Type B pancreatic cell (in vitro differentiated cells): ENCODE measurements at regions not wholly inside any gene's neighbourhood (a gene's known extent, or its start where the extent isn't known, plus 50 kb on each side); places are given as distances from the start of the nearest gene placed in this dataset.

Source experiments
- DNase-seq: peaks from one replicate; pipeline ENCODE4 v3.0.0; 2021; ENCODE audit warnings: mixed read lengths; ENCODE audit not compliant: unreplicated experiment; ENCODE audit errors: extremely low spot score
- H3K27ac Mint-ChIP-seq: 2 replicates; pipeline ENCODE4 v1.8.0; 2021; ENCODE audit warnings: mild to moderate bottlenecking, mixed read lengths
- H3K27me3 Mint-ChIP-seq: 2 replicates; pipeline ENCODE4 v1.8.0; 2021; ENCODE audit warnings: mixed read lengths
- H3K36me3 Mint-ChIP-seq: 2 replicates; pipeline ENCODE4 v1.8.0; 2021; ENCODE audit warnings: mixed read lengths
- H3K4me1 Mint-ChIP-seq: one replicate; pipeline ENCODE4 v1.8.0; 2021; ENCODE audit warnings: mixed read lengths; ENCODE audit not compliant: unreplicated experiment
- H3K4me3 Mint-ChIP-seq: 2 replicates; pipeline ENCODE4 v1.8.0; 2021; ENCODE audit warnings: mild to moderate bottlenecking, mixed read lengths
- H3K9me3 Mint-ChIP-seq: 2 replicates; pipeline ENCODE4 v1.8.0; 2021; ENCODE audit warnings: mixed read lengths
- TF ChIP-seq, protein P1 (sequence below): fragments of 200-600 bp; sonication (generic); conservative IDR thresholded peaks from 2 replicates; pipeline ENCODE4 v1.5.0; 2021; ENCODE audit warnings: antibody characterized with exemption, mild to moderate bottlenecking

DNA sequence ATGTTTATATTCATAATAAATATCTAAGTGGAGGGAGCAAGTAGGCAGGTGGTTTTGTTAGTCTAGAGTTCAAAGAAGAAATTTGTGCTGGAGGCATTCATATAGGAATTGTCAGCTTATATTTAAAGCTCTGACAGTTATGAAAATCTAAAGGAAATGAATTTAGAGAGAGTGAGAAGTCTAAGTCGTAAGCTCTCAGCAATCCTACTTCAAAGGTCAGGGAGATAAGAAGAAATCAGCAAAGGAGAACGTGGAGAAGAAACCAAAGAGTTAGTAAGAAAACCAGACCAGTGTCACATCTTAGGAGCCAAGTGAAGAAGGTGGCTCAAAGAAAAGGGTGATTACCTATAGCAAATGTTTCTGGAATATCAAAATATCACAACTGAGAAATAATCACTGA lies 241.8 kb downstream of the FSCB start:
- TF ChIP-seq, protein P1, sequence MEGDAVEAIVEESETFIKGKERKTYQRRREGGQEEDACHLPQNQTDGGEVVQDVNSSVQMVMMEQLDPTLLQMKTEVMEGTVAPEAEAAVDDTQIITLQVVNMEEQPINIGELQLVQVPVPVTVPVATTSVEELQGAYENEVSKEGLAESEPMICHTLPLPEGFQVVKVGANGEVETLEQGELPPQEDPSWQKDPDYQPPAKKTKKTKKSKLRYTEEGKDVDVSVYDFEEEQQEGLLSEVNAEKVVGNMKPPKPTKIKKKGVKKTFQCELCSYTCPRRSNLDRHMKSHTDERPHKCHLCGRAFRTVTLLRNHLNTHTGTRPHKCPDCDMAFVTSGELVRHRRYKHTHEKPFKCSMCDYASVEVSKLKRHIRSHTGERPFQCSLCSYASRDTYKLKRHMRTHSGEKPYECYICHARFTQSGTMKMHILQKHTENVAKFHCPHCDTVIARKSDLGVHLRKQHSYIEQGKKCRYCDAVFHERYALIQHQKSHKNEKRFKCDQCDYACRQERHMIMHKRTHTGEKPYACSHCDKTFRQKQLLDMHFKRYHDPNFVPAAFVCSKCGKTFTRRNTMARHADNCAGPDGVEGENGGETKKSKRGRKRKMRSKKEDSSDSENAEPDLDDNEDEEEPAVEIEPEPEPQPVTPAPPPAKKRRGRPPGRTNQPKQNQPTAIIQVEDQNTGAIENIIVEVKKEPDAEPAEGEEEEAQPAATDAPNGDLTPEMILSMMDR: no peak
- Mint-ChIP-seq H3K27ac (no peak overlapping the region), H3K4me3 (no peak overlapping the region), H3K27me3 (no peaks in the 10 kb centered on the region), H3K36me3 (no peaks in the 10 kb centered on the region), H3K9me3 (no peaks in the 10 kb centered on the region), H3K4me1 (no peaks in the 10 kb centered on the region)
- DNase-seq: no peak

DNA sequence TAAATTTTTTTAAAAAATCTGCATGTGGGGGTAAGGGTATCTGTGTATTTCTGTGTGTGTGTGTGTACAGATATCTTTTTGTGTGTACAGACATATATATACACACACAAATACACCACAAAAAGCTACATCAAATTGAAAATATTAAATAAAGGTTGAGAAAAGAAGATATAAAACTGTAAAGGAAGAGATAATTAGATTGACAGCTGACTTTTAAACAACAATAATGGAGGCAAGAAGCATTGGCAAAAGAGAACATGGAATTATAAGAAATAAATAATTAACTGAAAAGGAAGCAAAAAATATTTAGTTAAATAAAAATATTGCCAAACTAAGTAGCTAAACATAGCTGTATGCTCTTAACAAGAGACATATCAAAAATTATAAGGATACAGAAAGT lies 291.4 kb downstream of the FSCB start:
- no peaks in the 10 kb centered on the region for H3K9me3 Mint-ChIP-seq
- H3K27me3 Mint-ChIP-seq: no peaks in the 10 kb centered on the region
- H3K4me3 Mint-ChIP-seq: no peak overlapping the region
- no peak for DNase-seq
- TF ChIP-seq, protein P1: no peak
- no peaks in the 10 kb centered on the region for H3K36me3 Mint-ChIP-seq
- no peaks in the 10 kb centered on the region for H3K4me1 Mint-ChIP-seq
- no peak overlapping the region for H3K27ac Mint-ChIP-seq

DNA sequence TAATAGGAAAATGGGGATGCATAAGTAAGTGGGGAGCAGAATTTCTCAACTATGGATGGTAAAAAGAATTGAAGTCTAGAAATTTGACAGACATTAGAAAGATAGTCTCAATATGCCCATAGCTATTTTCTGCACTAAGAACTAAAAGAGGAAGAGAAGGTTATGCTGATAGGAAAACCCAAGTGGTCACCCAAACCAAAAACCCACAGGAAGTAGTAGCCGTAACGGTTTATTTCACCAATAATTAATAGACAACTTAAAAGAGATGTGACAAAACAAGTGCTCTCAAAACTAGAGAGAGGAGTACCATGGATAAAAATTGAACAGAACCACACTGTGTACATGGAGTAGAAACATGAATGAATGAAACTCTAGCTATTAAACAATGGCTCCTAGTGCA lies 295.4 kb downstream of the FSCB start:
- no peaks in the 10 kb centered on the region for H3K27me3 Mint-ChIP-seq
- H3K4me3 Mint-ChIP-seq: no peak overlapping the region
- no peaks in the 10 kb centered on the region for H3K9me3 Mint-ChIP-seq
- TF ChIP-seq, protein P1: no peak
- H3K27ac Mint-ChIP-seq: no peak overlapping the region
- H3K4me1 Mint-ChIP-seq: no peaks in the 10 kb centered on the region
- DNase-seq: no peak
- H3K36me3 Mint-ChIP-seq: no peaks in the 10 kb centered on the region

DNA sequence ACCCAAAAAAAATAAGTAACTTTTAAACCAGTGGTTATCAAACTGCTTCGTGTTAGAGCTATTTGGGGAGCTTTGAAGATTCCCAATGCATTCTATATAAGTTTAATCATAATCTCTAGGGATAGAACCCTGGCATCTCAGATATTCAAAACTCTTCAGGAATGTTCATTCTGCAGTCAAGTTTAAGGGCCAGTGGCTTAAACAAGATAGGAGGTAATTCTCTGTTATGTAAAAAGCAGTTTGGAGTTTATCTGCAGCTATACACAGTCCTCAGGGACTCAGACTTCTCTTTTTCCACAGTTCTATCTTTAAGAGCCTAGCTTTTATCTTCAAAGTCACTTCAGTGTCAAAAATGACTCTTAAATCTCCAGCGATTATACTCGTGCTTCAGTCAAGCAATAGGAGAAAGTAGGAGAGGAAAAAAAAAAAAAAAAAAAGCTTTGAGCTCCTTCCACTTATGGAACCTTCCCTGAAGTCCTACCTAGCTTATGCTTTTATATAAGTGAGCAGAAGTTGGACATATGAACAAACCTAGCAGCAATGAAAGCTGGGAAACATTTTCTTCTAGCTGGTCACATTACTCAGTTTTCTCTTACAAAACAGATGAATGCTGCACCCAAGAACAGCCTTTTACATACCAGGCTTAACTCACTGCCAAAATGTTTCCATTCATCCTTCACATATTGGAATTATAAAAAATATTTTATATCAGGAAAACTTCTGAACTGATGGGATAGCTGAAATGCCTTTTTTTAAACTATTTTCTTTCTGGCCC lies 302.8 kb downstream of the FSCB start:
- no peaks in the 10 kb centered on the region for H3K4me1 Mint-ChIP-seq
- no peaks in the 10 kb centered on the region for H3K36me3 Mint-ChIP-seq
- H3K9me3 Mint-ChIP-seq: no peaks in the 10 kb centered on the region
- no peak overlapping the region for H3K4me3 Mint-ChIP-seq
- no peak overlapping the region for H3K27ac Mint-ChIP-seq
- DNase-seq: no peak
- H3K27me3 Mint-ChIP-seq: no peaks in the 10 kb centered on the region
- TF ChIP-seq, protein P1: no peak

DNA sequence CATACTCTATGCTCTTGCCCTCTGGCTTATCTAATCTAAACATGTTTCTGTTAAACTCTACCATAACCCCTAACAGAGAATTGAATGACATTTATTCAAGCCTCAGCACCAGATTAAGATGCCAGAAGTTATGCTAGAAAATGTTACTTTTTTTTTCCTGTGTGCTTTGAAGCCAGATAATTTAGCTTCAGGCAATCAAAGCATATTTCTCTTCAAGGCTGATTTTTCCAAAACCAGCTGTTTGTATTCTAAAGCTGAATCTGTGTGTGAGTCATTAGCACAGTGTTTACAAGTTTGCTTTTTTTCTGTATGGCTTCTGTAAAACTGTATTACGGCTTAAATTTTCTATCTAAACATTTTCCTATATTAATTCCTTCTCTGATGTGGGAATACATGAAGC lies 326.1 kb downstream of the FSCB start:
- Mint-ChIP-seq H3K27ac (no peak overlapping the region), H3K4me1 (no peaks in the 10 kb centered on the region), H3K4me3 (no peak overlapping the region), H3K27me3 (no peaks in the 10 kb centered on the region), H3K9me3 (no peaks in the 10 kb centered on the region), H3K36me3 (no peaks in the 10 kb centered on the region)
- TF ChIP-seq, protein P1: no peak
- no peak for DNase-seq
